ENCODE measurements at regions not wholly inside any gene's neighbourhood (a gene's known extent, or its start where the extent isn't known, plus 50 kb on each side); places are given as distances from the start of the nearest gene placed in this dataset.

- TF ChIP-seq ZBTB11 (CRISPR knock-in tag; IDR thresholded peaks at IDR 0.05) = no peak
- no peak for TF ChIP-seq NFATC3 (IDR thresholded peaks at IDR 0.05)
- no peak for TF ChIP-seq PCBP1 (IDR thresholded peaks at IDR 0.05; ENCODE audit: low read depth, low read length, poor library complexity, severe bottlenecking)
- no peak for TF ChIP-seq GATA2 (CRISPR knock-in tag; IDR thresholded peaks at IDR 0.05)
- no peak for TF ChIP-seq CREB3 (tag; conservative IDR thresholded peaks at IDR 0.05; ENCODE audit: low read depth)
These were observed 110.0 kb upstream of the ARHGAP5 start (continued) for GRCh38 chr14:31966896-31967668.

GRCh38 chr14:31967669-31967975 is 109.5 kb upstream of the ARHGAP5 start:
- H4K20me1 ChIP-seq (replicated peaks; ENCODE audit: control insufficient read depth, insufficient read depth, low read length) = no peaks in the 10 kb centered on the region
- H3K9ac ChIP-seq (ENCODE audit: insufficient read depth in 1 of 2, low read depth in 2 of 2, low read length in 2 of 2) = no peak overlapping the region
- DNase-seq (ENCODE audit: extremely low read depth in 1 of 4, low spot score in 3 of 4) (no peak), ATAC-seq (no peak), FAIRE-seq (no peak)
- H3K27ac ChIP-seq (ENCODE audit: extremely low read depth, low read depth, low read length) = no peak overlapping the region
- H3K9me1 ChIP-seq (ENCODE audit: control insufficient read depth, insufficient read depth, low read length) = no peaks in the 10 kb centered on the region
- no peaks in the 10 kb centered on the region for H3K79me2 ChIP-seq (ENCODE audit: control insufficient read depth, insufficient read depth, low read length)
- intact Hi-C loops (cut with micrococcal nuclease) = no loop called here
- no peaks in the 10 kb centered on the region for H3K27me3 ChIP-seq (ENCODE audit: control insufficient read depth in 2 of 2, insufficient read depth in 2 of 2, low read length in 2 of 2)
- CTCF ChIA-PET (ENCODE audit: low intra/inter-chr PET ratio) = no interaction called here
- no TSS peak for BruUV-seq (replicated peaks)
- POLR2A ChIA-PET = no interaction called here
- in situ Hi-C loops (cut with MboI) = no loop called here
- no peaks in the 10 kb centered on the region for H3K36me3 ChIP-seq (ENCODE audit: control insufficient read depth, insufficient read depth, low read length)
- H3K4me2 ChIP-seq (ENCODE audit: insufficient read depth, low read length) = no peak overlapping the region
- no peak overlapping the region for H3K4me3 ChIP-seq
- no peak overlapping the region for H2AFZ ChIP-seq (ENCODE audit: low read depth, low read length)
- peaks cover 0 to 5% of the 10 kb centered on the region in 2 experiments; a peak in 3 of 5 replicates for H3K4me1 ChIP-seq (replicated peaks in 1 of 2; ENCODE audit: control insufficient read depth in 2 of 2, insufficient read depth in 2 of 2, low read length in 2 of 2)
- H3K9me3 ChIP-seq (replicated peaks; ENCODE audit: control insufficient read depth, insufficient read depth, low read depth, low read length) = no peaks in the 10 kb centered on the region; the same call in 1 of the 2 replicates
- TF ChIP-seq NELFE (IDR thresholded peaks at IDR 0.05; ENCODE audit: insufficient read depth, insufficient read length) = no peak
- no peak for TF ChIP-seq PHB2 (IDR thresholded peaks at IDR 0.05; ENCODE audit: low read depth)
- no peak for TF ChIP-seq ATF1 (CRISPR knock-in tag; IDR thresholded peaks at IDR 0.05)
- TF ChIP-seq ATF1 (tag; IDR thresholded peaks at IDR 0.05) = no peak
- no peak for TF ChIP-seq ZNF274 (IDR thresholded peaks at IDR 0.05; ENCODE audit: borderline replicate concordance, low read depth, low read length)
- TF ChIP-seq TGIF2 (CRISPR knock-in tag; IDR thresholded peaks at IDR 0.05) = no peak
- TF ChIP-seq SAFB2 (IDR thresholded peaks at IDR 0.05; ENCODE audit: borderline replicate concordance, low read depth, low read length, severe bottlenecking) = no peak
- TF ChIP-seq SMAD1 (IDR thresholded peaks at IDR 0.05; ENCODE audit: low read depth, low read length, partially characterized antibody) = no peak
- TF ChIP-seq PRMT5 (CRISPR knock-in tag; IDR thresholded peaks at IDR 0.05) = no peak
- TF ChIP-seq BACH1 (tag; IDR thresholded peaks at IDR 0.05) = no peak
